ENCODE measurements at regions not wholly inside any gene's neighbourhood (a gene's known extent, or its start where the extent isn't known, plus 50 kb on each side); places are given as distances from the start of the nearest gene placed in this dataset.

- TF ChIP-seq CTCF (IDR thresholded peaks at IDR 0.05; ENCODE audit: borderline replicate concordance, extremely low read depth, low read length, poor library complexity, severe bottlenecking) (no peak), EZH2 (IDR thresholded peaks at IDR 0.05; ENCODE audit: borderline replicate concordance, low read depth, low read length, severe bottlenecking) (no peak)
Observed at GRCh38 chr2:12036640-12036983, 290.2 kb downstream of the LPIN1 start.
